K562 (cell line): ENCODE measurements at regions not wholly inside any gene's neighbourhood (a gene's known extent, or its start where the extent isn't known, plus 50 kb on each side); places are given as distances from the start of the nearest gene placed in this dataset.
A peak's percentile ranks its signal among the peaks of the same experiment; 100 is the strongest.

Experiments used
- ATAC-seq: fragments of 200-7000 bp; cut with Tn5 transposase; 3 replicates; pipeline ENCODE4 v1.9.1; 2020; ENCODE audit warnings: moderate library complexity
- BruUV-seq: library from RNA; stranded (reverse); fragments of 400-500 nt; replicated peaks from 2 replicates; lab custom pipeline; 2021; lab: Mats Ljungman, UMichigan
- CTCF ChIA-PET: fragments of 300-600 bp; formaldehyde crosslinking; extraction: SDS; loops from one replicate; lab custom pipeline; 2021; ENCODE audit warnings: low intra/inter-chr PET ratio; lab: Yijun Ruan, JAX
- POLR2A ChIA-PET: fragments of 300-600, 350-650 bp; sonication (Branson Sonifier 250); formaldehyde crosslinking; extraction: SDS; loops from one replicate; lab custom pipeline; 2021; ENCODE audit warnings: antibody characterized with exemption, inconsistent platforms; lab: Yijun Ruan, JAX
- DNase-seq, 4 experiments: peaks; one replicate each; pipeline versions ENCODE4 v3.0.0 to v3.0.0-alpha.2; 2011 to 2018; ENCODE audit warnings: low spot score in 3 of 4, mixed read lengths in 3 of 4; ENCODE audit errors: extremely low read depth in 1 of 4
- FAIRE-seq: peaks from 2 replicates; lab custom pipeline; 2011; peaks lifted over from hg19 to GRCh38; lab: Jason Lieb, UNC
- H2AFZ ChIP-seq: 2 replicates; pipeline ENCODE4 v1.6.0; 2011; ENCODE audit warnings: low read depth, low read length, control low read depth, inconsistent platforms
- H3K27ac ChIP-seq: fragments of 200-600 bp; 3 replicates; pipeline ENCODE4 v1.8.0; 2011; ENCODE audit warnings: low read depth, mild to moderate bottlenecking, control low read depth, inconsistent platforms, low read length, moderate library complexity, mixed read lengths; ENCODE audit errors: extremely low read depth
- H3K27me3 ChIP-seq, 2 experiments: fragments of 300-600 bp in 1 of 2; 2 replicates in 1 of 2; 3 replicates in 1 of 2; pipeline versions ENCODE4 v1.6.0 to v1.8.0; 2011; ENCODE audit warnings: inconsistent platforms in 2 of 2, low read length in 2 of 2, mild to moderate bottlenecking in 1 of 2, mixed read lengths in 1 of 2, moderate library complexity in 1 of 2; ENCODE audit not compliant: control insufficient read depth in 2 of 2, insufficient read depth in 2 of 2
- H3K36me3 ChIP-seq: fragments of 300-600 bp; 3 replicates; pipeline ENCODE4 v1.8.0; 2011; ENCODE audit warnings: mild to moderate bottlenecking, low read length, inconsistent platforms; ENCODE audit not compliant: control insufficient read depth, insufficient read depth
- H3K4me1 ChIP-seq, 2 experiments: fragments of 200-600 bp in 1 of 2; replicated peaks in 1 of 2; 2 replicates in 1 of 2; 3 replicates in 1 of 2; pipeline versions ENCODE4 v1.5.1 to v1.8.0; 2011; ENCODE audit warnings: inconsistent platforms in 2 of 2, low read length in 2 of 2, mild to moderate bottlenecking in 1 of 2, mixed read lengths in 1 of 2, moderate library complexity in 1 of 2; ENCODE audit not compliant: control insufficient read depth in 2 of 2, insufficient read depth in 2 of 2
- H3K4me2 ChIP-seq: 2 replicates; pipeline ENCODE4 v1.6.1; 2011; ENCODE audit warnings: low read length, control low read depth, inconsistent platforms, mixed read lengths; ENCODE audit not compliant: insufficient read depth
- H3K4me3 ChIP-seq: fragments of 200-600 bp; sonication (generic), shearing (Covaris generic); 2 replicates; pipeline ENCODE4 v1.5.1; 2016; ENCODE audit warnings: control low read depth, inconsistent platforms
- H3K79me2 ChIP-seq: fragments of 200-600 bp; 3 replicates; pipeline ENCODE4 v1.8.0; 2011; ENCODE audit warnings: low read length, inconsistent platforms; ENCODE audit not compliant: control insufficient read depth, insufficient read depth
- H3K9ac ChIP-seq, 2 experiments: 2 replicates each; pipeline versions ENCODE4 v1.6.0 to v1.6.1; 2011; ENCODE audit warnings: low read depth in 2 of 2, low read length in 2 of 2, control low read depth in 1 of 2, inconsistent platforms in 1 of 2, mild to moderate bottlenecking in 1 of 2, mixed read lengths in 1 of 2; ENCODE audit not compliant: insufficient read depth in 1 of 2
- H3K9me1 ChIP-seq: one replicate; pipeline ENCODE4 v1.6.0; 2011; ENCODE audit warnings: inconsistent platforms, mild to moderate bottlenecking, low read length, moderate library complexity; ENCODE audit not compliant: control insufficient read depth, insufficient read depth
- H3K9me3 ChIP-seq: replicated peaks from 2 replicates; pipeline ENCODE4 v1.5.1; 2011; ENCODE audit warnings: low read depth, low read length, inconsistent platforms; ENCODE audit not compliant: control insufficient read depth, insufficient read depth
- H4K20me1 ChIP-seq: replicated peaks from 2 replicates; pipeline ENCODE4 v1.6.1; 2011; ENCODE audit warnings: low read length, inconsistent platforms, mixed read lengths; ENCODE audit not compliant: control insufficient read depth, insufficient read depth
- EGR1 ChIP-seq: fragments of 450-650 bp; conservative IDR thresholded peaks from 2 replicates; pipeline ENCODE4 v1.6.1; 2017; ENCODE audit warnings: mild to moderate bottlenecking
- EP300 ChIP-seq: IDR thresholded peaks from 2 replicates; pipeline ENCODE4 v1.6.1; 2012; ENCODE audit warnings: low read length, improper control_type of control experiment
- HDGF ChIP-seq: fragments of 450-650 bp; IDR thresholded peaks from 2 replicates; pipeline ENCODE4 v1.6.1; 2016
- LARP7 ChIP-seq: fragments of 450-650 bp; IDR thresholded peaks from 2 replicates; pipeline ENCODE4 v1.6.1; 2016
- MCM2 ChIP-seq: fragments of 450-650 bp; IDR thresholded peaks from 2 replicates; pipeline ENCODE4 v1.6.1; 2017; ENCODE audit warnings: low read depth, mild to moderate bottlenecking
- NFRKB ChIP-seq: fragments of 450-650 bp; IDR thresholded peaks from 2 replicates; pipeline ENCODE4 v1.6.1; 2016; ENCODE audit warnings: low read depth
- NR2F6 ChIP-seq: fragments of 450-650 bp; formaldehyde crosslinking; IDR thresholded peaks from 2 replicates; pipeline ENCODE4 v1.4.0; 2020; ENCODE audit warnings: mild to moderate bottlenecking
- ZSCAN32 ChIP-seq: fragments of 450-650 bp; formaldehyde crosslinking; IDR thresholded peaks from 2 replicates; pipeline ENCODE4 v1.4.0; 2020; ENCODE audit warnings: mild to moderate bottlenecking, moderate library complexity
- WGBS: fragments of 100-300 bp; shearing (Covaris generic); methylation state at CpG from one replicate; pipeline ENCODE4 v1.1.6; 2016; ENCODE audit warnings: low coverage, mixed read lengths; ENCODE audit not compliant: insufficient coverage; ENCODE audit errors: missing lambda C conversion rate; 5-methylcytosine and 5-hydroxymethylcytosine counted together
- in situ Hi-C: fragments of 300-500 bp; cut with MboI; formaldehyde crosslinking; loops from 4 replicates; pipeline ENCODE4 v1.15.0; 2018; ENCODE audit warnings: inconsistent platforms, mixed read lengths
- intact Hi-C: fragments of 100-400 bp; cut with micrococcal nuclease; formaldehyde crosslinking; loops from 2 replicates; pipeline ENCODE4 v1.14.2; 2022
- TF ChIP-seq, protein P1 (sequence below): sonication (generic); formaldehyde crosslinking; IDR thresholded peaks from 2 replicates; pipeline ENCODE4 v1.8.0; 2022; ENCODE audit warnings: missing genetic modification reagents, mild to moderate bottlenecking, borderline replicate concordance
- TF ChIP-seq, protein P2 (sequence below), 2 experiments: IDR thresholded peaks in 1 of 2; conservative IDR thresholded peaks in 1 of 2; 2 replicates each; pipeline ENCODE4 v1.6.1; 2016; ENCODE audit warnings: low read depth in 2 of 2, mild to moderate bottlenecking in 1 of 2, missing compliant biosample characterization in 1 of 2, missing genetic modification characterization in 1 of 2, moderate library complexity in 1 of 2
- TF ChIP-seq, protein P3 (sequence below): sonication (generic); formaldehyde crosslinking; IDR thresholded peaks from 2 replicates; pipeline ENCODE4 v1.8.1; 2023; ENCODE audit warnings: mild to moderate bottlenecking, missing genetic modification reagents
- TF ChIP-seq, protein P4 (sequence below): sonication (generic); formaldehyde crosslinking; IDR thresholded peaks from 2 replicates; pipeline ENCODE4 v1.8.1; 2023; ENCODE audit warnings: mild to moderate bottlenecking, missing genetic modification reagents
- TF ChIP-seq, protein P5 (sequence below): fragments of 450-650 bp; IDR thresholded peaks from 2 replicates; pipeline ENCODE4 v1.6.1; 2016

DNA sequence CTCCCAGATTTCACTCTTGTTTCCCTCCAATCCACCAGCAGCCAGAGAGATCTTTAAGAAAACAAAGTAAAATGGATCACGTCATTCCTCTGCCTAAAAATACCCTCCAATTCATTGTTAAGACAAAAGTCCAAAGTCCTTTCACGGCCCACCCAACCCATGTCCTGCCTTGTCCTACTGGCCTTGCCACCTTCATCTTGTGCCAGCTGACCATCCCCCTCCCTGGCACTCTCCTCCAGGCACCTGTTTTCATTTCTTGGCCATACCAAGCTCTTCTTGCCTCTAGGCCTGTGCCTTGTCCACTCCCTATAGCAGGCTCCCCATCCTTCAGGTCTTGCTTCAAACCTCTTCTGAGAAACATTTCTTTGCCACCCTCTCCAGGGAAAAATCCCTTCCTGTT lies 307.6 kb downstream of the MSX2 start (continued):
- TF ChIP-seq, protein P1, sequence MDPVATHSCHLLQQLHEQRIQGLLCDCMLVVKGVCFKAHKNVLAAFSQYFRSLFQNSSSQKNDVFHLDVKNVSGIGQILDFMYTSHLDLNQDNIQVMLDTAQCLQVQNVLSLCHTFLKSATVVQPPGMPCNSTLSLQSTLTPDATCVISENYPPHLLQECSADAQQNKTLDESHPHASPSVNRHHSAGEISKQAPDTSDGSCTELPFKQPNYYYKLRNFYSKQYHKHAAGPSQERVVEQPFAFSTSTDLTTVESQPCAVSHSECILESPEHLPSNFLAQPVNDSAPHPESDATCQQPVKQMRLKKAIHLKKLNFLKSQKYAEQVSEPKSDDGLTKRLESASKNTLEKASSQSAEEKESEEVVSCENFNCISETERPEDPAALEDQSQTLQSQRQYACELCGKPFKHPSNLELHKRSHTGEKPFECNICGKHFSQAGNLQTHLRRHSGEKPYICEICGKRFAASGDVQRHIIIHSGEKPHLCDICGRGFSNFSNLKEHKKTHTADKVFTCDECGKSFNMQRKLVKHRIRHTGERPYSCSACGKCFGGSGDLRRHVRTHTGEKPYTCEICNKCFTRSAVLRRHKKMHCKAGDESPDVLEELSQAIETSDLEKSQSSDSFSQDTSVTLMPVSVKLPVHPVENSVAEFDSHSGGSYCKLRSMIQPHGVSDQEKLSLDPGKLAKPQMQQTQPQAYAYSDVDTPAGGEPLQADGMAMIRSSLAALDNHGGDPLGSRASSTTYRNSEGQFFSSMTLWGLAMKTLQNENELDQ, result no peak
- TF ChIP-seq LARP7 (no peak), NFRKB (no peak)

DNA sequence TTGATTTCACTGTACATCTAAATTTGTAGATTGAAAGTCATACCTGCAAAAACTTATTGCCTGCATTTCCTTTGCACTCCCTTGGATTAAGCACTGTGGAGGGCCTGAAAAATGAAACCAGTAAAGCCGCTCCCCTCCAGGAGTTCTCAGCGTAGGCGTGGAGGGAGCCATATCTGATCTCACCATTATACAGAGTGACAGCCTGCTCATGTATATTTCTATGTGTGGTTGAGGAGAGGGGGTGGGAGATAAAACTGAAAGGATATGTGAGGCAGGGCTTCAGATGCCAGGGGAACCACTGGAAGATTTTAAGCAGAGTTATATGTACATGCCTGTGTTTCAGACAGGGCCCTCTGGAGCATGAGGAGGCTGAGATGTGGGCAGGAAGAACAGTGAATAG lies 303.0 kb downstream of the MSX2 start:
- FAIRE-seq, result no peak
- POLR2A ChIA-PET, result no interaction called here
- in situ Hi-C loops, result no loop called here

More for the DNA sequence above, 303.0 kb downstream of the MSX2 start:
- no peak overlapping the region for H3K27ac ChIP-seq
- no peak overlapping the region for H3K4me3 ChIP-seq
- no peak overlapping the region for H3K4me2 ChIP-seq
- WGBS, result 0% methylated on average over 3 of the region's 3 CpGs
- no peaks in the 10 kb centered on the region for H3K4me1 ChIP-seq
- BruUV-seq, result no TSS peak
- H3K27me3 ChIP-seq, result no peaks in the 10 kb centered on the region; a peak in 1 of 5 replicates
- H4K20me1 ChIP-seq, result no peaks in the 10 kb centered on the region
- ATAC-seq, result peak; percentile 79
- H3K79me2 ChIP-seq, result no peaks in the 10 kb centered on the region
- H3K9ac ChIP-seq, result no peak overlapping the region
- intact Hi-C loops, result no loop called here
- H3K9me1 ChIP-seq, result no peaks in the 10 kb centered on the region
- H2AFZ ChIP-seq, result no peak overlapping the region
- H3K9me3 ChIP-seq, result no peaks in the 10 kb centered on the region
- H3K36me3 ChIP-seq, result no peaks in the 10 kb centered on the region
- CTCF ChIA-PET, result no interaction called here
- DNase-seq, result peak in 2 of 4 experiments; percentile 17 to 25
- TF ChIP-seq ZSCAN32 (CRISPR knock-in tag) (no peak), MCM2 (no peak), EP300 (no peak), NR2F6 (no peak), HDGF (no peak), EGR1 (peak; percentile 65)
- TF ChIP-seq, protein P2, sequence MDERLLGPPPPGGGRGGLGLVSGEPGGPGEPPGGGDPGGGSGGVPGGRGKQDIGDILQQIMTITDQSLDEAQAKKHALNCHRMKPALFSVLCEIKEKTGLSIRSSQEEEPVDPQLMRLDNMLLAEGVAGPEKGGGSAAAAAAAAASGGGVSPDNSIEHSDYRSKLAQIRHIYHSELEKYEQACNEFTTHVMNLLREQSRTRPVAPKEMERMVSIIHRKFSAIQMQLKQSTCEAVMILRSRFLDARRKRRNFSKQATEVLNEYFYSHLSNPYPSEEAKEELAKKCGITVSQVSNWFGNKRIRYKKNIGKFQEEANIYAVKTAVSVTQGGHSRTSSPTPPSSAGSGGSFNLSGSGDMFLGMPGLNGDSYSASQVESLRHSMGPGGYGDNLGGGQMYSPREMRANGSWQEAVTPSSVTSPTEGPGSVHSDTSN (CRISPR knock-in tag; IDR thresholded peaks at IDR 0.05; ENCODE audit: low read depth), result no peak
- TF ChIP-seq, protein P2 (tag; conservative IDR thresholded peaks at IDR 0.05; ENCODE audit: low read depth), result peak; percentile 21; the same call in 1 of the 2 replicates
- TF ChIP-seq, protein P3, sequence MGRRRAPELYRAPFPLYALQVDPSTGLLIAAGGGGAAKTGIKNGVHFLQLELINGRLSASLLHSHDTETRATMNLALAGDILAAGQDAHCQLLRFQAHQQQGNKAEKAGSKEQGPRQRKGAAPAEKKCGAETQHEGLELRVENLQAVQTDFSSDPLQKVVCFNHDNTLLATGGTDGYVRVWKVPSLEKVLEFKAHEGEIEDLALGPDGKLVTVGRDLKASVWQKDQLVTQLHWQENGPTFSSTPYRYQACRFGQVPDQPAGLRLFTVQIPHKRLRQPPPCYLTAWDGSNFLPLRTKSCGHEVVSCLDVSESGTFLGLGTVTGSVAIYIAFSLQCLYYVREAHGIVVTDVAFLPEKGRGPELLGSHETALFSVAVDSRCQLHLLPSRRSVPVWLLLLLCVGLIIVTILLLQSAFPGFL (CRISPR knock-in tag), result no peak
- TF ChIP-seq, protein P4, sequence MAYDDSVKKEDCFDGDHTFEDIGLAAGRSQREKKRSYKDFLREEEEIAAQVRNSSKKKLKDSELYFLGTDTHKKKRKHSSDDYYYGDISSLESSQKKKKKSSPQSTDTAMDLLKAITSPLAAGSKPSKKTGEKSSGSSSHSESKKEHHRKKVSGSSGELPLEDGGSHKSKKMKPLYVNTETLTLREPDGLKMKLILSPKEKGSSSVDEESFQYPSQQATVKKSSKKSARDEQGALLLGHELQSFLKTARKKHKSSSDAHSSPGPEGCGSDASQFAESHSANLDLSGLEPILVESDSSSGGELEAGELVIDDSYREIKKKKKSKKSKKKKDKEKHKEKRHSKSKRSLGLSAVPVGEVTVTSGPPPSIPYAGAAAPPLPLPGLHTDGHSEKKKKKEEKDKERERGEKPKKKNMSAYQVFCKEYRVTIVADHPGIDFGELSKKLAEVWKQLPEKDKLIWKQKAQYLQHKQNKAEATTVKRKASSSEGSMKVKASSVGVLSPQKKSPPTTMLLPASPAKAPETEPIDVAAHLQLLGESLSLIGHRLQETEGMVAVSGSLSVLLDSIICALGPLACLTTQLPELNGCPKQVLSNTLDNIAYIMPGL (CRISPR knock-in tag), result no peak
- TF ChIP-seq, protein P5, sequence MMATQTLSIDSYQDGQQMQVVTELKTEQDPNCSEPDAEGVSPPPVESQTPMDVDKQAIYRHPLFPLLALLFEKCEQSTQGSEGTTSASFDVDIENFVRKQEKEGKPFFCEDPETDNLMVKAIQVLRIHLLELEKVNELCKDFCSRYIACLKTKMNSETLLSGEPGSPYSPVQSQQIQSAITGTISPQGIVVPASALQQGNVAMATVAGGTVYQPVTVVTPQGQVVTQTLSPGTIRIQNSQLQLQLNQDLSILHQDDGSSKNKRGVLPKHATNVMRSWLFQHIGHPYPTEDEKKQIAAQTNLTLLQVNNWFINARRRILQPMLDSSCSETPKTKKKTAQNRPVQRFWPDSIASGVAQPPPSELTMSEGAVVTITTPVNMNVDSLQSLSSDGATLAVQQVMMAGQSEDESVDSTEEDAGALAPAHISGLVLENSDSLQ, result peak; percentile 72
